Muscle layer of duodenum (tissue), 2 donors: ENCODE measurements at regions not wholly inside any gene's neighbourhood (a gene's known extent, or its start where the extent isn't known, plus 50 kb on each side); places are given as distances from the start of the nearest gene placed in this dataset.
"Not testable (repeated sequence)": the region's sequence is repeated elsewhere in the genome, so short reads cannot be mapped to it uniquely, and the experiment has no call there.

Experiments used
- H3K27ac ChIP-seq: one replicate; pipeline ENCODE4 v1.7.0; 2013; ENCODE audit warnings: mild to moderate bottlenecking, low read length
- H3K27me3 ChIP-seq: one replicate; pipeline ENCODE4 v1.7.0; 2013; ENCODE audit warnings: low read depth, mild to moderate bottlenecking, control low read depth, low read length
- H3K36me3 ChIP-seq, 2 donors: one replicate each; pipeline ENCODE4 v1.7.0; 2013; ENCODE audit warnings: low read length in 2 of 2, control low read depth in 1 of 2, mild to moderate bottlenecking in 1 of 2; ENCODE audit not compliant: insufficient read depth in 2 of 2, control insufficient read depth in 1 of 2
- H3K4me1 ChIP-seq, 2 donors: one replicate each; pipeline ENCODE4 v1.7.0; 2013; ENCODE audit warnings: low read length in 2 of 2, mild to moderate bottlenecking in 2 of 2, control low read depth in 1 of 2, moderate library complexity in 1 of 2; ENCODE audit not compliant: insufficient read depth in 2 of 2, control insufficient read depth in 1 of 2
- H3K4me3 ChIP-seq, 2 donors: one replicate each; pipeline ENCODE4 v1.7.0; 2013; ENCODE audit warnings: low read length in 2 of 2, low read depth in 1 of 2, mild to moderate bottlenecking in 1 of 2
- H3K9me3 ChIP-seq, 2 donors: one replicate each; pipeline ENCODE4 v1.7.0; 2013; ENCODE audit warnings: low read length in 2 of 2, control low read depth in 1 of 2, mild to moderate bottlenecking in 1 of 2; ENCODE audit not compliant: control insufficient read depth in 1 of 2
- donor health status: healthy.

DNA sequence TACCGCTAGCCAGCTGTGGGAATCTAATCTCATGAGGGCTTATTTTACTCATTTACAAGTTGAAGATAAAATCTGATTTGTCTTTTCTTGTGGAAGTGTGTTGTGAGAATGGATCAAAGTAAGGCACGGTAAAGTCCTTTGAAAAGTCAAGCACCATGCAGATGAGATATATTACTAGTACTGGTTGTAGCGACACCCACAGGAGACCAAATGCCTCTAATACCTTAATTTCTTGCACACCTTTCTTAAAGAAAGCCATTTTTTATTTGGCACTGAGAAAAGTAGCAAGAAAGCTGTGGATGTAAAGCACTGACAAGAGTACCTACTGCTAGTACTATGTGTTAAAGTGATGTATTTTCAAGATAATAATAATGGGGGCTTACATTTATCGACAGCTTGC, 191.0 kb upstream of the MMS22L start:
- H3K4me3 ChIP-seq, result no peak overlapping the region
- no peaks in the 10 kb centered on the region for H3K4me1 ChIP-seq
- H3K27ac ChIP-seq, result no peak overlapping the region
- no peaks in the 10 kb centered on the region for H3K27me3 ChIP-seq
- H3K9me3 ChIP-seq, result no peaks in the 10 kb centered on the region
- no peaks in the 10 kb centered on the region for H3K36me3 ChIP-seq

DNA sequence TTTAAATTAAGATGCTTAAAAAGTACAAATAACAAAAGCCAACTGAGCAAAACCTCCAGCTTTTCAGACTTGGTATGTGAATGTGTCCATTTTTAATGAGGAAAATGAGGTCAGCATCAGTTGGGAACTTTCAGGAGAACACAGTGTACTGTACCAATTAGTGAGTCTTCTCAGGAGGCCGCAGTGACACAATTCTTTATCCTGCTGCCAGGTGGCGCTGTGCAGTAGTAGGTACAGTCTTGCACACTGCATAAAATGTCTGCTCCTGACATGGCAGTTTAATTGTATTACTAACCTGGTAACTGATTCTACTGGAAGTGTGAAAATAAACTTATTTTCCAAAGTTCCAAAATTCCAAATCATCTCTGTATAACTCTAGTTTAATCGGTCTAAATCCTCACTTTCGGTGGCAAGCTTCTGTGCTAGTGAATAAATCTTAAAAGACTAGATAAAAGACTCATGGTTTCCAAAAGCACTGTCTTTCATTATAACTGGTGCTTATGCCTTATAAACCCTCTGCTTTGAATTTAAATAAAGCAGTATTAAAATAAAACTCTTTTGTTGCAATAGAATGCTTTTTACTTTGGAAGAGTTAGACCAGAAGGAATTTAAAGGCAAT, 214.8 kb upstream of the MMS22L start:
- H3K27ac ChIP-seq, result no peak overlapping the region
- no peaks in the 10 kb centered on the region for H3K27me3 ChIP-seq
- H3K4me3 ChIP-seq, result no peak overlapping the region
- no peaks in the 10 kb centered on the region for H3K36me3 ChIP-seq
- no peaks in the 10 kb centered on the region for H3K4me1 ChIP-seq
- H3K9me3 ChIP-seq, result no peaks in the 10 kb centered on the region

DNA sequence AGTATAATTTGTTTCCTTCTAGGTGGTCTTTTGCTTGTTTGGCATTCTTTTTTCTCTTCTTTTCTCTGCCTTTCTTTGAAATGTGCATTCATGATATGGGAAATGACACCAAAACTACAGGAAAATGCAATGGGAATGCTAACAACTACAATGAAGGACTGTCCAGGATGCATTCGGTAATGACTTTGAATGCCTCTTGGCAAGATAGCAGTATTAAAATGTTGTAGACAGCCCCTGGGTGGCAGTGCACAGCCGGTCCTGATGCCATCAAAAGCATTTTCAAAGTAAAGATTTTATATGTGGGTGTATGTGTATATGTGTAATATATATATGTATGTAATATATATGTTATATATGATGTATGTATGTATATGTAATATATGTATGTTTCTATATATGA, 218.8 kb upstream of the MMS22L start:
- Histone ChIP-seq H3K4me1 (no peaks in the 10 kb centered on the region), H3K27ac (no peak overlapping the region), H3K9me3 (no peaks in the 10 kb centered on the region), H3K4me3 (no peak overlapping the region), H3K27me3 (no peaks in the 10 kb centered on the region), H3K36me3 (no peaks in the 10 kb centered on the region)

DNA sequence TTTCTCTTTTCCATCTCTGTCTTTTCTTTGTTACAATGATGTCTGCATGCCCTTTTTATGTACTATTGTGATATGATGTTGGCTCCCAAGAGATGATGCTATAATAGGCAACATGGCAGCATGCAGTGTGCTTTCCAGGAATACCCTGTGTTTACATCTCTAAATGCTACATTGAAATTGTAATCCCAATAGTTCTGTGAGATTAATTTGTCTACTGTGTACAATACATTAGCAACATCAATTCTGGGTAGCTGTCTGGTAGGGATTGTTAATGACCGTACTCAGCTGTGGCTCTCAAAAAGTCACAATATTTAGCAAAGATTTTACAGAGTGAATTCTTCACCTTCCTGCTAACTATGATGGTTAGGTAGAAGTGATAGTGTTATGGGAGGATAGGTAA, 225.6 kb upstream of the MMS22L start:
- Histone ChIP-seq H3K4me3 (no peak overlapping the region), H3K4me1 (no peaks in the 10 kb centered on the region), H3K27ac (no peak overlapping the region), H3K9me3 (no peaks in the 10 kb centered on the region), H3K36me3 (no peaks in the 10 kb centered on the region), H3K27me3 (no peaks in the 10 kb centered on the region)

DNA sequence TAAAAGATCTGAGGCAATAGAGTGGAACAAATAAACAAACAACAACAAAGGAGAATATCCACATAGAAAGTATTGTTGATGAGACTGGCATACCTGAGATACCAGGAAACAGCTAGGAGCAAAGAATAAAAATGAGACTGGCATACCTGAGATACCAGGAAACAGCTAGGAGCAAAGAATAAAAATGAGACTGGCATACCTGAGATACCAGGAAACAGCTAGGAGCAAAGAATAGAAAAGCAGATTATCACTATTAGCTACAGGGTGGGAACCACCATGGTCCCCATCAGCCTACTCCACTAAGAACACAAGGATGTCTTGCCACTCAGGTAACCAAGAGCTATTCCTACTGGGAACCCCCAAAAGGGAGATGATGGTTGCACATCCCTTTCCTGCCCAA, 230.2 kb upstream of the MMS22L start:
- not testable (repeated sequence) for H3K27me3 ChIP-seq, H3K27ac ChIP-seq, H3K36me3 ChIP-seq, H3K4me3 ChIP-seq, H3K9me3 ChIP-seq, H3K4me1 ChIP-seq

DNA sequence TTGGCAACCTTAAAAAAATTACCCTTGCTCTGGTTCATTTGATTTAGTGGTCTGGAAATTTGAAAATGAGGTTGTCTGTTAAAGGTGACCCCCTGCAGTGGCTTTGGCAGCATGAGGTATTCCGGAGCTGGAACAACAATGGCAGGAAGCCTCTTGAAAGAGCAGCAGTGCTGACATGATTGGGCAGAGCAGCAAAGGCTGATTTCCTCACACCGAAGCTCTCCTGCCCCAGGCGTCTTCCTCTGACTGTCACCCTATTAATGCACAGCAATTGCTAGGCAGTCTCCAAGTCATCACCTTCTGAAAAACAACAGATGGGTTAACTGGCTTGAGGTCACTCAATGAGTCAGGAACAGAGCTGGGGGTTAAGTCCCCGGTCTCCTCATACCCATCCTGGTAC, 241.8 kb upstream of the MMS22L start:
- Histone ChIP-seq H3K27ac (no peak overlapping the region), H3K36me3 (no peaks in the 10 kb centered on the region), H3K4me1 (no peaks in the 10 kb centered on the region), H3K9me3 (no peaks in the 10 kb centered on the region), H3K27me3 (no peaks in the 10 kb centered on the region), H3K4me3 (no peak overlapping the region)

DNA sequence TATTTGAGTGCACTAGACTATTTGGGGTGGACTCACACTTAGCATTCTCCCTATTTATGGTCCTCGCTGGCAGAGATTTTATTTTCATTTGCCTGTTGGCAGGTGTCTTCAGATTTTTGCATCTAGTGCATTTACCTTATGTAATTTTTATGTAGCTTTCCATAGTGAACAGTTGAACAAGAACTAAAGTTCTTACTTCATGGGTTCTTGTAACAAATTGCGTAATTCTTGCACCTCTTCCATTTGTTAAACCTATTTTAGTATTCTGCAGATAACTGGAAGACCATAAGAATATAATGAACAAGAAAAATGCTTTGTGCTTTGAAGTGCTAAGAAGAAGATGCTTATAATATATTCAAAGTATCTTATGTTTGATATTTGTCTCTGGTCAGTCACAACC, 252.8 kb upstream of the MMS22L start:
- Histone ChIP-seq H3K27ac (no peak overlapping the region), H3K36me3 (no peaks in the 10 kb centered on the region), H3K4me3 (no peak overlapping the region), H3K9me3 (no peaks in the 10 kb centered on the region), H3K4me1 (no peaks in the 10 kb centered on the region), H3K27me3 (no peaks in the 10 kb centered on the region)

DNA sequence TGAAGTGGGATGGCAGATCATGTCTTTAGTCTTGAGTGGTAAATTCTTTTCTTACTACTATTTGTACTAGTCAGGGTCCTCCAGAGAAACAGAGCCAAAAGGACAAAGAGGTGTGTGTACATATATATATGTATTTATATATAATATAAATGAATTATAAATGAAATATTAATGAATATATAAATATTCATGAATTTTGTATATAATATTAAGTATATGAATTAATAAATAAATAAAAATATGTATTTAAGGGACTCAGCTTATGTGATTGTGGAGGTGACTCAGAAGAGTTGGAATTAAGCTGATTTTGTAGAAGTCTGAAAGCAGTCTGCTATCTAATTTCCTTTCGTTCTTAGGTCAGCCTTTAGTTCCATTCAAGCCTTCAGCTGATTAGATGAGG, 265.3 kb upstream of the MMS22L start:
- H3K4me3 ChIP-seq, result no peak overlapping the region
- no peaks in the 10 kb centered on the region for H3K36me3 ChIP-seq
- no peaks in the 10 kb centered on the region for H3K9me3 ChIP-seq
- H3K4me1 ChIP-seq, result no peaks in the 10 kb centered on the region
- no peak overlapping the region for H3K27ac ChIP-seq
- H3K27me3 ChIP-seq, result no peaks in the 10 kb centered on the region

DNA sequence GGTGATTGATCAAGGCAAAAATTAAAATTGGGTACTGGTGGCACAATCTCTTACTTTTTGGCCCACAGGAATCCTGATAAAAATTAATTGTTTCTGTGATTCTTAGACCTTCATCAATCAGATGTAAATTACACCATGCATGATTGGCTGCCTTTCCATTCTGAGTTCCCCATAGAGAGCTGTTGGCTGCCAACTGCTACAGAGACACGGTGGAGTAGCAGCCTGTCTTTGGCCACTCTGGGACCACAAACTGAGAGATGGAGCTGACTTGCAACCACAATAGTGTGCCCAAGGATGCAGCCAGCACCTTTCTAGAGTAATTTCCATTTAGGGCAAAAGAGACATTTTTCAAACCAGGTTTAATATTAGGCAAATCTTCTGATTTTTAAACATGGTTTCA, 274.3 kb upstream of the MMS22L start:
- no peaks in the 10 kb centered on the region for H3K27me3 ChIP-seq
- H3K4me3 ChIP-seq, result no peak overlapping the region

DNA sequence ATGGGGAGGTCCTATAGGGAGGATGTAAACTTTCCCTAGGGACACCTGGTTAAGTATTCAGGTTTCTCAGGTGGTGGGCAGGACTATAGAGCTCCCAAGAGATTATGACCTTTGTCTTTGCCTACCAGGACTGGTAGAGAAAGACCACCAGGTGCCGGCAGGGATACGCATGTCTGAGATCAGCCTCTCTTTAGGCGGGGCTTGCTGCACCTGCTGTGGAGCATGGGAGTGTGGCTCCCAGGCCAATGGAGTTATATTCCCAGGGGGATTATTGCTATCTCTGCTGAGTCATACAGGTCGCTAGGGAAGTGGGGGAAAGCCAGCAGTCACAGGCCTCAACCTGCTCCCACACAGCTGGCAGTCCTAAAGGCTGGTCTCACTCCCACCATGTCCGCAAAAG, 280.5 kb upstream of the MMS22L start:
- Histone ChIP-seq H3K4me1 (no peaks in the 10 kb centered on the region), H3K27me3 (no peaks in the 10 kb centered on the region), H3K9me3 (no peaks in the 10 kb centered on the region), H3K4me3 (no peak overlapping the region), H3K36me3 (no peaks in the 10 kb centered on the region), H3K27ac (no peak overlapping the region)

More for the DNA sequence above, 274.3 kb upstream of the MMS22L start:
- Histone ChIP-seq H3K36me3 (no peaks in the 10 kb centered on the region), H3K27ac (no peak overlapping the region), H3K4me1 (no peaks in the 10 kb centered on the region), H3K9me3 (no peaks in the 10 kb centered on the region)

DNA sequence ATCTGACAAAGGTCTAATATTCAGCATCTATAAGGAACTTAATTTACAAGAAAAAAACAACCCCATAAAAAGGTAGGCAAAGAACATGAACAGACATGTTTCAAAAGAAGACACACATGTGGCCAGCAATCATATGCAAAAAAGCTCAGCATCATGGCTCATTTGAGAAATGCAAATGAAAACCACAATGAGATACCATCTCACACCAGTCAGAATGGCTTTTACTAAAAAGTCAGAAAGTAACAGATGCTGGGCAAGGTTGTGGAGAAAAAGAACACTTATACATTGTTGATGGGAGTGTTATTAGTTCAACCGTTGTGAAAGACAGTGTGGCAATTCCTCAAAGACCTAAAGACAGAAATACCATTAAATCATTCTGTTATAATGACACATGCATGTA, 289.9 kb upstream of the MMS22L start:
- Histone ChIP-seq H3K4me3 (no peak overlapping the region), H3K4me1 (no peaks in the 10 kb centered on the region), H3K27me3 (no peaks in the 10 kb centered on the region), H3K27ac (no peak overlapping the region), H3K36me3 (no peaks in the 10 kb centered on the region), H3K9me3 (no peaks in the 10 kb centered on the region)

DNA sequence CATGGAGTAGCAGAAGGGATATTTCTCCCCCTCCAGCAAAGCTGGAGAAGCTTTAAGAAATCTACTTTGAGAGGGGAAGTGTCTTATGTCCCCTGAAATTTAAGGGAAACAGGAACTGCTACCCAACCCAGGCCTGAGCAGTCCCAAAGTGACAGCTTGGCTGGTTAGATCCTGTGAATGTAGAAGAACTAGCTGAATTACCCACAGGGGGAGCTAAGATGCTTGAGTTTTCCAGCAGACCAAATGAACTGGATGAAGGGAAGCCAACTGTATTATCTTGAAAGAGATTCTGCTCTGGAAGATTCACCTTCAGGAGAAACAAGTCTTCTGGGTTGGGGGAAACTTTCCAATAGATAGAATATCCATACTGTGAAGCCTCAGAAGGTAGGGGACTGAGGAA, 303.3 kb upstream of the MMS22L start:
- H3K4me3 ChIP-seq, result no peak overlapping the region
- no peak overlapping the region for H3K27ac ChIP-seq
- no peaks in the 10 kb centered on the region for H3K4me1 ChIP-seq
- no peaks in the 10 kb centered on the region for H3K36me3 ChIP-seq
- H3K9me3 ChIP-seq, result no peaks in the 10 kb centered on the region
- no peaks in the 10 kb centered on the region for H3K27me3 ChIP-seq
